Pancreas (tissue), 10 donors: ENCODE measurements at regions not wholly inside any gene's neighbourhood (a gene's known extent, or its start where the extent isn't known, plus 50 kb on each side); places are given as distances from the start of the nearest gene placed in this dataset.
"Not testable (repeated sequence)": the region's sequence is repeated elsewhere in the genome, so short reads cannot be mapped to it uniquely, and the experiment has no call there.

ENCODE experiments used
- ATAC-seq, 4 donors: fragments of 200-7000 bp; cut with Tn5 transposase; one replicate each; pipeline versions ENCODE4 v1.8.0 to v1.9.1; 2020; ENCODE audit warnings: mild to moderate bottlenecking in 4 of 4, moderate library complexity in 4 of 4
- DNase-seq, 6 donors: peaks; one replicate each; pipeline ENCODE4 v3.0.0-alpha.2; 2020
- FAIRE-seq: peaks from 2 replicates; lab custom pipeline; 2012; peaks lifted over from hg19 to GRCh38; lab: Jason Lieb, UNC
- H3K27ac ChIP-seq, 4 donors: fragments of 200-600 bp; sonication (generic); 1 replicate in 3 of 4; 2 replicates in 1 of 4; pipeline versions ENCODE4 v1.5.0 to v1.8.0; 2020
- H3K27me3 ChIP-seq, 4 donors: fragments of 200-600 bp; one replicate each; pipeline ENCODE4 v1.8.0; 2021
- H3K36me3 ChIP-seq, 3 donors: fragments of 200-600 bp; sonication (generic) in 1 of 3; one replicate each; pipeline versions ENCODE4 v1.5.0 to v1.8.0; 2020 to 2021
- H3K4me1 ChIP-seq, 3 donors: fragments of 200-600 bp; one replicate each; pipeline ENCODE4 v1.8.0; 2021
- H3K4me3 ChIP-seq, 4 donors: fragments of 200-600 bp; sonication (generic) in 2 of 4; one replicate each; pipeline versions ENCODE4 v1.5.0 to v1.8.0; 2020 to 2021
- H3K9me3 ChIP-seq, 4 donors: fragments of 200-600 bp; one replicate each; pipeline ENCODE4 v1.8.0; 2021
- CTCF ChIP-seq, 4 donors: fragments of 200-600 bp; sonication (generic) in 3 of 4; IDR thresholded peaks; one replicate each; pipeline versions ENCODE4 v1.5.0 to v1.8.0; 2021; ENCODE audit warnings: antibody characterized with exemption in 4 of 4
- WGBS, 2 donors: extraction: QIAGEN DNeasy Blood & Tissue Kit; methylation state at CpG; one replicate each; pipeline ENCODE4 v1.1.7; 2013; 5-methylcytosine and 5-hydroxymethylcytosine counted together
- intact Hi-C, 3 donors: fragments of 100-400 bp; cut with DNase I; formaldehyde crosslinking; loops; one replicate each; pipeline versions ENCODE4 v1.11.1 to v1.14.2; 2022
- donor health status: healthy with polysubstance abuse.
- donor health status: DM: no; HTN: no; CAD: no; lungs with moderate emphysema.
- donor health status: DM: no; HTN: no; CAD: no.
- donor health status: control.
- donor health status: control.
- donor health status: Bipolar disorder and iron deficiency.
- donor health status: DM: yes; HTN: yes; CAD: no.
- donor health status: DM: no; HTN: no; CAD: no.
- donor health status: DM: no; HTN: no; CAD: no.
- donor health status: DM: yes; HTN: yes; CAD: no.

DNA sequence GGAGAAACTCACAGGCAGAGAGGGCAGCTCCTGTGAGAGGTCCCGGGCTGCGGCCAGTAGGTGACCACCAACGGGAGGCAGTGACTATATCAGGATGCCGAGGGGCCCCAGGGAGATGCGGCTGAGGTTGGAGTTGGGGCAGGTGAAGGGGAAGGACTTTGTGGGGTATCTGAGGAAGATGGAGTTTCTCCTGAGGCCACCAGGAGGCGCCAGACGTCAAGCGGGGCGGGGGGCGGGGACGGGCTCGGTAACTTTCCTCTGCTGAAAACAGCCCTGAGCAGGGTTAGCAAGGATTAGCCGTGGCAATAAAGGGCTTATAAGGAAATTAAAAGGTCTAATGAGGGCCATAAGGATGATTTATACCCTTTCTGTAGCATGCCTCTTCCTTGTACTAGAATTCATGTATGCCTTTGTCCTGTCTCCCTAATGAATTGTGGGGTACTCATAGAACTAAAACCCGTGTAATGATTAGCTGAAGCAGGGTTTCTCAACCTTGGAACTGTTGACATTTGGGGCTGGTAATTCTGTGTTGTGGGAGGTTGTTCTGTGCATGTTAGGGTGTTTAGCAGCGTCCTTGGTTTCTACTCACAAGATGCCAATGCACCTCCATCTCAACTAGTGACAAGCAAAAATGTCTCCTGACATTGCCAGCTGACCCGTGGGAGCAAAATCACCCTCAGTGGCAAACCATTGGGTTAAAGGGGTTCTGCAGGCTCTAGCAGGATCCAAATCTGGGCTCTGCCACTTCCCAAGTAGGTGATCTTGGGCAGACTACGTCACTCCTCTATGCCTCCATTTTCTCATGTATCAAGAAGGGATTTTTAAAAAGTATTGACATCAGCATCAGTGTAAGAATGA lies 74.8 kb upstream of the GRIN2A start:
- intact Hi-C loops, result loop anchor here in 1 of 3 donors (5.0 kb wide), 1 partner anchor 255 kb away; no protein-coding TSS in a partner anchor
- Histone ChIP-seq H3K9me3 (no peaks in the 10 kb centered on the region), H3K27me3 (no peaks in the 10 kb centered on the region), H3K36me3 (no peaks in the 10 kb centered on the region), H3K4me1 (peaks cover 0 to 7% (median 0%) of the 10 kb centered on the region in 3 donors), H3K4me3 (no peak overlapping the region), H3K27ac (no peak overlapping the region)
- ATAC-seq, result peak; percentile 86 to 97 (median 95)
- 6 to 7% methylated on average over 16 to 17 of the region's 17 CpGs for WGBS, 2 donors
- peak; percentile 3 to 71 (median 37) for DNase-seq
- no peak for FAIRE-seq
- TF ChIP-seq CTCF (IDR thresholded peaks at IDR 0.05), result peak; percentile 62 to 70 (median 66)

DNA sequence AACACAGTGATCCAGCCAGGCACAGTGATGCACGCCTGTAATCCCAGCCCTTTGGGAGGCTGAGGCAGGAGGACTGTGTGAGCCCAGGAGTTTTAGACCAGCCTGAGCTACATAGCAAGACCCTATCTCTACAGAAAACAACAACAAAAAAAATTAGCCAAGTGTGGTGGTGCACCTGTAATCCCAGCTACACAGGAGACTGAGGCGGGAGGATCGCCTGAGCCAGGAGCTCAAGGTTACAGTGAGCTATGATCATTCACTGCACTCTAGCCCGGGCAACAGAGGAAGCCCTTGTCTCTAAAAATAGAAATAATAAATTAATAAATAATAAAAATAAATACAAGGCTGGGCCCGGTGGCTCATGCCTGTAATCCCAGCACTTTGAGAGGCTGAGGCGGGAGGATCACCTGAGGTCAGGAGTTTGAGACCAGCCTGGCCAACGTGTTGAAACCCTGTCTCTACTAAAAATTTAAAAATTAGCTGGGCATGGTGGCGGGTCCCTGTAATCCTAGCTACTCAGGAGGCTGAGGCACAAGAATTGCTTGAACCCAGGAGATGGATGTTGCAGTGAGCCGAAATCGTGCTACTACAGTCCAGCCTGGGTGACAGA lies 75.5 kb upstream of the GRIN2A start:
- not testable (repeated sequence) for H3K27ac ChIP-seq, H3K27me3 ChIP-seq, DNase-seq, H3K36me3 ChIP-seq, H3K4me1 ChIP-seq, H3K9me3 ChIP-seq, H3K4me3 ChIP-seq, FAIRE-seq
- intact Hi-C loops, result loop anchor here in 1 of 3 donors (5.0 kb wide), 1 partner anchor 255 kb away; no protein-coding TSS in a partner anchor
- ATAC-seq, result peak in 2 of 4 donors; percentile 38 to 56
- 60 to 61% methylated on average over 10 of the region's 10 CpGs for WGBS, 2 donors

GRCh38 chr16:10258930-10259603 lies 76.8 kb upstream of the GRIN2A start:
- WGBS, 2 donors, result 84 to 85% methylated on average over 10 of the region's 10 CpGs
- intact Hi-C loops, result loop anchor here in 1 of 3 donors (5.0 kb wide), 1 partner anchor 253 kb away; no protein-coding TSS in a partner anchor
- H3K27me3 ChIP-seq, H3K4me3 ChIP-seq, H3K27ac ChIP-seq, H3K9me3 ChIP-seq, H3K36me3 ChIP-seq, ATAC-seq, FAIRE-seq, DNase-seq, H3K4me1 ChIP-seq: not testable (repeated sequence)

DNA sequence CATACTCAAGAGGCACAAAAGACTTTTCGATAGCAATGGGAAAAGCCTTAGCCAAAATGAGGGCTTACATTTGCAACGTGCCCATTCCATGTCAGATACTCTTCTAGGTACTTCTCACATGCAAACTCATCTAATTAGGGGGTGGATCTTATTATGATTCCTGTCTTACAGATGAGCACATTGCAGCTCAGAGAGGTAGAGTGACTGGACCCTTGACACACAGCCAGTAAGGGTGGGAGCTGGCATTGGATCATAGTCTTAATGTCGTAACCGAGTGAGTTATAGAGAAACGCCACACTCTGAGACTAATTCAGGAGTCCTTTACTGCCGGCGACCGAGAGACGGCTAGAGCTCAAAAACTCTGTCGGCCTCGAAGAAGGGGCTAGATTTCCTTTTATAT lies 78.8 kb upstream of the GRIN2A start:
- no peak overlapping the region for H3K4me3 ChIP-seq
- H3K36me3 ChIP-seq, result no peaks in the 10 kb centered on the region
- peaks cover 0 to 7% (median 0%) of the 10 kb centered on the region in 3 donors for H3K4me1 ChIP-seq
- no peaks in the 10 kb centered on the region for H3K27me3 ChIP-seq
- intact Hi-C loops, result no loop called here
- WGBS, 2 donors, result 59 to 64% methylated on average over 11 of the region's 11 CpGs
- DNase-seq (no peak), ATAC-seq (no peak), FAIRE-seq (no peak)
- no peak overlapping the region for H3K27ac ChIP-seq
- TF ChIP-seq CTCF (IDR thresholded peaks at IDR 0.05), result no peak
- H3K9me3 ChIP-seq, result no peaks in the 10 kb centered on the region

- 38 to 62% methylated on average over 6 of the region's 6 CpGs for WGBS, 2 donors
- H3K27ac ChIP-seq, H3K9me3 ChIP-seq, FAIRE-seq, ATAC-seq, DNase-seq, intact Hi-C loops, H3K4me1 ChIP-seq, H3K36me3 ChIP-seq, H3K4me3 ChIP-seq, H3K27me3 ChIP-seq: not testable (repeated sequence)
These were observed 79.3 kb upstream of the GRIN2A start for GRCh38 chr16:10261526-10261925.
